Mesendoderm (in vitro differentiated cells): ENCODE measurements at regions not wholly inside any gene's neighbourhood (a gene's known extent, or its start where the extent isn't known, plus 50 kb on each side); places are given as distances from the start of the nearest gene placed in this dataset.

Source experiments
- DNase-seq: peaks from one replicate; pipeline ENCODE4 v3.0.0; 2013
- H2AK5ac ChIP-seq: 2 replicates; pipeline ENCODE4 v1.6.1; 2013; ENCODE audit warnings: low read length, inconsistent platforms
- H2BK120ac ChIP-seq: 2 replicates; pipeline ENCODE4 v1.6.1; 2013; ENCODE audit warnings: low read depth, mild to moderate bottlenecking, low read length, moderate library complexity, mixed read lengths
- H2BK15ac ChIP-seq: replicated peaks from 2 replicates; pipeline ENCODE4 v1.6.1; 2013; ENCODE audit warnings: low read depth, mild to moderate bottlenecking, moderate library complexity
- H2BK5ac ChIP-seq: 2 replicates; pipeline ENCODE4 v1.6.1; 2013; ENCODE audit warnings: low read length, inconsistent platforms
- H3K18ac ChIP-seq: 2 replicates; pipeline ENCODE4 v1.6.1; 2013; ENCODE audit warnings: mild to moderate bottlenecking, low read length, mixed read lengths
- H3K23ac ChIP-seq: one replicate; pipeline ENCODE4 v1.6.1; 2013; ENCODE audit warnings: low read length
- H3K27ac ChIP-seq: 2 replicates; pipeline ENCODE4 v1.5.1; 2013; ENCODE audit warnings: low read depth, mild to moderate bottlenecking, inconsistent platforms, low read length, moderate library complexity
- H3K27me3 ChIP-seq: 2 replicates; pipeline ENCODE4 v1.6.1; 2013; ENCODE audit warnings: low read length, control low read depth, mild to moderate bottlenecking, inconsistent platforms; ENCODE audit not compliant: insufficient read depth, poor library complexity
- H3K36me3 ChIP-seq: 2 replicates; pipeline ENCODE4 v1.6.1; 2013; ENCODE audit warnings: low read length, inconsistent platforms; ENCODE audit not compliant: control insufficient read depth, insufficient read depth
- H3K4ac ChIP-seq: one replicate; pipeline ENCODE4 v1.6.1; 2013; ENCODE audit warnings: low read depth, mild to moderate bottlenecking, low read length, moderate library complexity
- H3K4me1 ChIP-seq: 2 replicates; pipeline ENCODE4 v1.6.1; 2013; ENCODE audit warnings: low read depth, low read length, inconsistent platforms; ENCODE audit not compliant: control insufficient read depth
- H3K4me2 ChIP-seq: 2 replicates; pipeline ENCODE4 v1.6.1; 2013; ENCODE audit warnings: low read length
- H3K4me3 ChIP-seq: 2 replicates; pipeline ENCODE4 v1.5.1; 2013; ENCODE audit warnings: mild to moderate bottlenecking, low read length
- H3K56ac ChIP-seq: one replicate; pipeline ENCODE4 v1.6.1; 2013; ENCODE audit warnings: low read length
- H3K79me1 ChIP-seq: 2 replicates; pipeline ENCODE4 v1.6.1; 2013; ENCODE audit warnings: low read length, inconsistent platforms
- H3K79me2 ChIP-seq: 2 replicates; pipeline ENCODE4 v1.6.1; 2013; ENCODE audit warnings: mild to moderate bottlenecking, low read length; ENCODE audit not compliant: control insufficient read depth, insufficient read depth
- H3K9ac ChIP-seq: 2 replicates; pipeline ENCODE4 v1.6.1; 2013; ENCODE audit warnings: low read length, inconsistent platforms
- H4K5ac ChIP-seq: one replicate; pipeline ENCODE4 v1.6.1; 2013; ENCODE audit warnings: low read length
- H4K8ac ChIP-seq: one replicate; pipeline ENCODE4 v1.6.1; 2013; ENCODE audit warnings: low read depth, mild to moderate bottlenecking, control low read depth, low read length, moderate library complexity
- WGBS: extraction: QIAGEN DNeasy Blood & Tissue Kit; methylation state at CpG from one replicate; pipeline ENCODE4 v1.1.7; 2013; ENCODE audit warnings: low lambda C conversion rate, missing lambda C conversion rate; ENCODE audit not compliant: insufficient coverage; ENCODE audit errors: extremely low coverage; 5-methylcytosine and 5-hydroxymethylcytosine counted together

DNA sequence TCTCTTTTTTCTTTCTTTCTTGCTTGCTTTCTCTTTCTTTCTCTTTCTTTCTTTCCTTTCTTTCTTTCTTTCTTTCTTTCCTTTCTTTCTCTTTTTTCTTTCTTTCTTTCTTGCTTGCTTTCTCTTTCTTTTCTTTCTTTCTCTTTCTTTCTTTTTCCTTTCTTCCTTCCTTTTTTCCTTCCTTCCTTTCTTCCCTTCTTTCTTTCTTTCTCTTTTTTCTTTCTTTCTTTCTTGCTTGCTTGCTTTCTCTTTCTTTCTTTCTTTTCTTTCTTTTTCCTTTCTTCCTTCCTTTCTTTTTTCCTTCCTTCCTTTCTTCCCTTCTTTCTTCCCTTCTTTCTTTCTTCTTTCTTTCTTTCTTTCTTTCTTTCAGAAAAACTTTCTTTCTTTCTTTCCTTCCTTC is 108.1 kb upstream of the SHOX start:
- Histone ChIP-seq H3K27ac (no peak overlapping the region), H2BK120ac (no peak overlapping the region), H2BK5ac (no peak overlapping the region), H3K36me3 (no peaks in the 10 kb centered on the region), H4K5ac (no peak overlapping the region), H2AK5ac (no peak overlapping the region), H3K56ac (no peak overlapping the region), H3K4ac (no peak overlapping the region), H4K8ac (no peak overlapping the region), H3K79me1 (no peaks in the 10 kb centered on the region), H3K27me3 (no peaks in the 10 kb centered on the region), H3K23ac (no peak overlapping the region), H3K4me3 (no peak overlapping the region), H3K4me2 (no peak overlapping the region), H3K79me2 (no peaks in the 10 kb centered on the region), H2BK15ac (no peak overlapping the region), H3K4me1 (no peaks in the 10 kb centered on the region), H3K9ac (no peak overlapping the region), H3K18ac (no peak overlapping the region)
- DNase-seq, result no peak

DNA sequence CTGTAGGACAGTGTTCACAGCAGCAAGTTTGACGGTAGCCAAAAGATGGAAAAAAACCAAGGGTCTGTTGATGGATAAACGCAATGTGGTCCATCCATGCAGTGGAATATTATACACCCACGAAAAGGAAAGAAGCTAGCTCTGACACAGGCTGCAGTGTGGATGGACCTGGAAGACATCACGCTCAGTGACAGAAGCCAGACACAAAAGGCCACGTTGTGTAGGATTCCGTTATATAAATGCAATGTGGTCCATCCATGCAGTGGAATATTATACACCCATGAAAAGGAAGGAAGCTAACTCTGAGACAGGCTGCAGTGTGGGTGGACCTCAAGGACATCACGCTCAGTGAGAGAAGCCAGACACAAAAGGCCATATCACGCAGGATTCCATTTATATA is 105.5 kb upstream of the SHOX start:
- DNase-seq, result no peak
- no CpG with 5 or more reads among the region's 8 CpGs for WGBS
- Histone ChIP-seq H3K27ac (no peak overlapping the region), H3K4ac (no peak overlapping the region), H2BK5ac (no peak overlapping the region), H3K4me2 (no peak overlapping the region), H3K79me2 (no peaks in the 10 kb centered on the region), H4K8ac (no peak overlapping the region), H3K79me1 (no peaks in the 10 kb centered on the region), H4K5ac (no peak overlapping the region), H3K18ac (no peak overlapping the region), H2BK15ac (no peak overlapping the region), H3K4me3 (no peak overlapping the region), H3K56ac (no peak overlapping the region), H3K36me3 (no peaks in the 10 kb centered on the region), H3K9ac (no peak overlapping the region), H2BK120ac (no peak overlapping the region), H3K4me1 (no peaks in the 10 kb centered on the region), H3K23ac (no peak overlapping the region), H3K27me3 (no peaks in the 10 kb centered on the region), H2AK5ac (no peak overlapping the region)

DNA sequence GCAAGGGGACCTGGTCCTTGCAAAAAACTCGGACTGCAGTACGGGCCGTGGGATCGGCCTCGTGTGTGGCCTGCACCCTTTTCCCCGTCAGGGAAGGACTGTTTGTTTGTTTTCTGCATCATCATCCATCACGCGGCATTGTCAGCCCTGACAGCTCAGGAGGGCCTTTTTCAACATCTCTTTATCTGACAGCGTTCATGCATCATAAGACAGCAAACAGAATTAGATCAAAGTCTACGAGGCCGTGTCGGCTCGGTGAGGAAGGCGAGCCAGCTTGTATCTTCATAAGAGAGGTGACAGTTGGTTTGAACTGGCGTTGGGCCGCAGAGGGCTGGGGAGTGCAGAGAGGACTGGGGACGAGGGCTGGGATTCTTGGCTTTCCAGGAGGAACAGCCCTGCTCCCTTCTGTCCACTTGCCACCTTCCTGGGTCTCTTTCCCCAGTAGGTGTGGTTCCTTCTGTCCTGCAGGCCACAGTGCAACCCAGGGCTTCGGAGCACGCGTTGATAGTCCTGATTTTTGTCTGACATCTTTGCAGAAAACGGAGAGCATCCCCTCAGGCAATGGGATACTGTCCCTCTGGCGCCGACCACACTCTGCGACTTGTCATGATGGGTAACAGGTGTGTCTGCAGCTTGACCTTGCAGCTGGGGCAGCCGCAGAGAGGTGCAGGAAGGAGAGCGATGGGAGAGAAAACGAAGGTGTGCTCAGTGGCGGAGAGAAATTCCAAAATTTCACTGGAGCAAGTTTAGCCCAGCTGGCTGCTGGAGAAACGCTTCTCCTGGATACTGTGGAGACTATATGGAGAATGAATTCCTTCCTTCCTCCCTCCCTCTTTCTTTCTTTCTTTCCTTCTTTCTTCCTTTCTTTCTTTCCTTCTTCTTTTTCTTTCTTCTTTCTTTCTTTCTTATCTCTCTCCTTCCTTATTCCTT is 104.0 kb upstream of the SHOX start:
- Histone ChIP-seq H3K23ac (no peak overlapping the region), H3K4me3 (no peak overlapping the region), H3K56ac (no peak overlapping the region), H3K79me2 (no peaks in the 10 kb centered on the region), H3K18ac (no peak overlapping the region), H3K4me1 (no peaks in the 10 kb centered on the region), H3K9ac (no peak overlapping the region), H2BK15ac (no peak overlapping the region), H4K5ac (no peak overlapping the region), H3K36me3 (no peaks in the 10 kb centered on the region), H3K79me1 (no peaks in the 10 kb centered on the region), H2AK5ac (no peak overlapping the region), H3K27ac (no peak overlapping the region), H2BK5ac (no peak overlapping the region), H3K27me3 (no peaks in the 10 kb centered on the region), H3K4me2 (no peak overlapping the region), H2BK120ac (no peak overlapping the region), H3K4ac (no peak overlapping the region), H4K8ac (no peak overlapping the region)
- no CpG with 5 or more reads among the region's 29 CpGs for WGBS
- DNase-seq, result no peak

DNA sequence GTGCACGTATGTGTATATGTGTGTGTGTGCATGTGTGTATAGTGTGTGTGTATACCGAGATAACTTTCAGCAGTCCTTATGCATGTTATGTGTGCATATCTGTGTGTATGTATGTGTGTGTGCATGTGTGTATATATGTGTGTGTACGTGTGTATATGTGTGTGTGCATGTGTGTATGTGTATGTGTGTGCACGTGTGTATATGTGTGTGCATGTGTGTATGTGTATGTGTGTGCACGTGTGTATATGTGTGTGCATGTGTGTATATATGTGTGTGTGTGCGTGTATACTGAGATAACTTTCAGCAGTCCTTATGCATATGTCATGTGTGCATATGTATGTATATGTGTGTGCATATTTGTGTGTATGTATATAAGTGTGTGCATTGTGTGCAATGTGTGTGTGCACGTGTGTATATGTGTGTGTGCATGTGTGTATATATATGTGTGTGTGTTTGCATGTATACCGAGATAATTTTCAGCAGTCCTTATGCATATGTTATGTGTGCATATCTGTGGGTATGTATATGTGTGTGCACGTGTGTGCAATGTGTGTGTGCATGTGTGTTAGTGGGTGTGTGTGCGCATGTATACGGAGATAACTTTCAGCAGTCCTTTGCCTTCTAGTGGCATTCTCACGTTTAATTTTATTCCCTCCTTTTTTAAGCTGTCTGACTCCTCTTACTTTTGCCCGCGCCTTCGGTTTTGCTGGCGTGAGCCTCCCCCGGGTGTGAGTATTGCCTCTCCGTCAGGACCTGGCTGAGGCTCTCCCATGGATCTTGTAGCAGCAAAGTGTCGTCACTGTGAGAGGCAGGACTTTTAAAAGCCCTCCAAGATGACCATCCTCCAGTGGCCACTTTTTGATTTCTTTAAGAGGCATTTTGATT is 99.6 kb upstream of the SHOX start:
- H4K8ac ChIP-seq, result no peak overlapping the region
- no peak overlapping the region for H3K4me2 ChIP-seq
- H3K36me3 ChIP-seq, result no peaks in the 10 kb centered on the region
- no peak overlapping the region for H3K4me3 ChIP-seq
- H3K79me2 ChIP-seq, result no peaks in the 10 kb centered on the region
- no peaks in the 10 kb centered on the region for H3K4me1 ChIP-seq
- WGBS, result no CpG with 5 or more reads among the region's 19 CpGs
- H3K4ac ChIP-seq, result no peak overlapping the region
- no peak overlapping the region for H4K5ac ChIP-seq
- no peak overlapping the region for H2BK5ac ChIP-seq
- H2AK5ac ChIP-seq, result no peak overlapping the region
- no peaks in the 10 kb centered on the region for H3K79me1 ChIP-seq
- H3K23ac ChIP-seq, result no peak overlapping the region
- no peak overlapping the region for H2BK120ac ChIP-seq
- no peak overlapping the region for H3K9ac ChIP-seq
- no peak overlapping the region for H3K56ac ChIP-seq
- H3K27ac ChIP-seq, result no peak overlapping the region
- H2BK15ac ChIP-seq, result no peak overlapping the region
- no peaks in the 10 kb centered on the region for H3K27me3 ChIP-seq
- H3K18ac ChIP-seq, result no peak overlapping the region
- no peak for DNase-seq

DNA sequence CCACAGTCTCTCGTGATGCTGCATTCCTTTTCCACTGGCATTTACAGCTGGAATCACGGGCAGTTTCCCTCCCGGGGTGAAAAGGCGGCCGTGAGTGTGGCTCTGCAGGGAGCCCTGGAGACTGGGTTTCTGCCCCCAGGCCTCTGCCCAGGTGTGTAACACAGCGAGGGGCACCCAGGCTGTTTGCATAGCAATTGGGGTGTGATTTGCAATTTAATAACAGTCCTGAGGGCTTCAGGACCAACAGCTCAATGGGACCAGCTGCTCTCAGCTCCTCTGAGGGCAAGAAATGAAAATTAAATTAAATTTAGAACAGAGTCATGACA is 99.0 kb upstream of the SHOX start:
- no CpG with 5 or more reads among the region's 6 CpGs for WGBS
- H3K79me2 ChIP-seq, result no peaks in the 10 kb centered on the region

More for the DNA sequence above, 99.0 kb upstream of the SHOX start:
- H3K27me3 ChIP-seq, result no peaks in the 10 kb centered on the region
- H3K4me1 ChIP-seq, result no peaks in the 10 kb centered on the region
- DNase-seq, result no peak
- no peak overlapping the region for H4K8ac ChIP-seq
- H3K56ac ChIP-seq, result no peak overlapping the region
- no peak overlapping the region for H3K23ac ChIP-seq
- no peak overlapping the region for H2BK120ac ChIP-seq
- H3K27ac ChIP-seq, result no peak overlapping the region
- H3K79me1 ChIP-seq, result no peaks in the 10 kb centered on the region
- no peak overlapping the region for H3K4ac ChIP-seq
- H2BK15ac ChIP-seq, result no peak overlapping the region
- no peak overlapping the region for H4K5ac ChIP-seq
- no peak overlapping the region for H2AK5ac ChIP-seq
- no peaks in the 10 kb centered on the region for H3K36me3 ChIP-seq
- no peak overlapping the region for H3K18ac ChIP-seq
- no peak overlapping the region for H3K4me3 ChIP-seq
- no peak overlapping the region for H2BK5ac ChIP-seq
- H3K9ac ChIP-seq, result no peak overlapping the region
- no peak overlapping the region for H3K4me2 ChIP-seq
